GM06990 (cell line): ENCODE measurements at regions not wholly inside any gene's neighbourhood (a gene's known extent, or its start where the extent isn't known, plus 50 kb on each side); places are given as distances from the start of the nearest gene placed in this dataset.

ENCODE experiments used
- DNase-seq: peaks from one replicate; pipeline ENCODE4 v3.0.0-alpha.2; 2011; ENCODE audit not compliant: insufficient read length; ENCODE audit errors: extremely low read depth
- H3K27me3 ChIP-seq: replicated peaks from 2 replicates; pipeline ENCODE4 v1.6.0; 2011; ENCODE audit warnings: low read length; ENCODE audit not compliant: control insufficient read depth, insufficient read depth
- H3K36me3 ChIP-seq: 2 replicates; pipeline ENCODE4 v1.5.1; 2011; ENCODE audit warnings: low read length; ENCODE audit not compliant: control insufficient read depth, insufficient read depth
- H3K4me3 ChIP-seq: replicated peaks from 2 replicates; pipeline ENCODE4 v1.5.1; 2011; ENCODE audit warnings: low read depth, mild to moderate bottlenecking, control low read depth, low read length
- CTCF ChIP-seq: IDR thresholded peaks from 2 replicates; pipeline ENCODE4 v1.5.1; 2011; ENCODE audit warnings: low read length, control low read depth, mild to moderate bottlenecking, inconsistent platforms; ENCODE audit not compliant: insufficient read depth, poor library complexity, severe bottlenecking

GRCh38 chr4:10949039-10949733 is 264.6 kb upstream of the CLNK start:
- TF ChIP-seq CTCF = no peak
- no peak for DNase-seq
- no peaks in the 10 kb centered on the region for H3K27me3 ChIP-seq
- H3K36me3 ChIP-seq = no peaks in the 10 kb centered on the region
- H3K4me3 ChIP-seq = no peak overlapping the region

GRCh38 chr4:10947898-10948297 is 263.3 kb upstream of the CLNK start:
- no peaks in the 10 kb centered on the region for H3K27me3 ChIP-seq
- no peak for DNase-seq

GRCh38 chr4:10944321-10944720 is 259.8 kb upstream of the CLNK start:
- no peak for DNase-seq
- Histone ChIP-seq H3K27me3 (no peaks in the 10 kb centered on the region), H3K4me3 (no peak overlapping the region)

More at GRCh38 chr4:10947898-10948297, 263.3 kb upstream of the CLNK start:
- Histone ChIP-seq H3K4me3 (no peak overlapping the region), H3K36me3 (no peaks in the 10 kb centered on the region)
- no peak for TF ChIP-seq CTCF

GRCh38 chr4:10942156-10942555 is 257.6 kb upstream of the CLNK start:
- Histone ChIP-seq H3K27me3 (no peaks in the 10 kb centered on the region), H3K36me3 (no peaks in the 10 kb centered on the region), H3K4me3 (no peak overlapping the region)
- no peak for DNase-seq
- no peak for TF ChIP-seq CTCF

More at GRCh38 chr4:10944321-10944720, 259.8 kb upstream of the CLNK start:
- no peaks in the 10 kb centered on the region for H3K36me3 ChIP-seq
- TF ChIP-seq CTCF = no peak

GRCh38 chr4:10929818-10930217 is 245.2 kb upstream of the CLNK start:
- no peaks in the 10 kb centered on the region for H3K36me3 ChIP-seq
- H3K4me3 ChIP-seq = no peak overlapping the region
- H3K27me3 ChIP-seq = no peaks in the 10 kb centered on the region
- no peak for TF ChIP-seq CTCF
- DNase-seq = no peak

- no peak for TF ChIP-seq CTCF
- no peak overlapping the region for H3K4me3 ChIP-seq
- H3K36me3 ChIP-seq = no peaks in the 10 kb centered on the region
- no peak for DNase-seq
- no peaks in the 10 kb centered on the region for H3K27me3 ChIP-seq
These were observed 241.4 kb upstream of the CLNK start for GRCh38 chr4:10925996-10926395.
